Common myeloid progenitor, CD34-positive (primary cell): ENCODE measurements at regions not wholly inside any gene's neighbourhood (a gene's known extent, or its start where the extent isn't known, plus 50 kb on each side); places are given as distances from the start of the nearest gene placed in this dataset.

Experiments used
- CTCF ChIA-PET: fragments of 350-600 bp; sonication (Branson Sonifier 250); formaldehyde crosslinking; loops from one replicate; lab custom pipeline; 2021; ENCODE audit warnings: antibody characterized with exemption; lab: Charles Lee
- POLR2A ChIA-PET: fragments of 350-600 bp; sonication (Branson Sonifier 250); formaldehyde crosslinking; loops from one replicate; lab custom pipeline; 2021; ENCODE audit warnings: antibody characterized with exemption; lab: Charles Lee
- DNase-seq, 3 donors: peaks; one replicate each; pipeline versions ENCODE4 v3.0.0 to v3.0.0-alpha.2; 2013
- H3K27ac ChIP-seq, 2 experiments: 1 replicate in 1 of 2; 2 replicates in 1 of 2; pipeline ENCODE4 v1.7.0; 2013; ENCODE audit warnings: inconsistent platforms in 2 of 2, low read length in 2 of 2, mild to moderate bottlenecking in 2 of 2, low read depth in 1 of 2, moderate library complexity in 1 of 2; ENCODE audit not compliant: severe bottlenecking in 2 of 2, insufficient read depth in 1 of 2, poor library complexity in 1 of 2
- H3K27me3 ChIP-seq, 5 experiments: replicated peaks in 2 of 5; 1 replicate in 3 of 5; 2 replicates in 2 of 5; pipeline versions ENCODE4 v1.6.1 to v1.7.0; 2013; ENCODE audit warnings: low read length in 4 of 5, mild to moderate bottlenecking in 2 of 5, moderate library complexity in 2 of 5, inconsistent platforms in 1 of 5; ENCODE audit not compliant: insufficient read depth in 5 of 5, control insufficient read depth in 4 of 5
- H3K36me3 ChIP-seq, 4 experiments: 1 replicate in 2 of 4; 2 replicates in 2 of 4; pipeline versions ENCODE4 v1.6.1 to v1.7.0; 2013; ENCODE audit warnings: low read length in 3 of 4, control low read depth in 1 of 4, mild to moderate bottlenecking in 1 of 4; ENCODE audit not compliant: control insufficient read depth in 4 of 4, insufficient read depth in 4 of 4
- H3K4me1 ChIP-seq, 4 experiments: 1 replicate in 3 of 4; 2 replicates in 1 of 4; pipeline versions ENCODE4 v1.6.1 to v1.7.1; 2013; ENCODE audit warnings: low read length in 3 of 4, mild to moderate bottlenecking in 3 of 4, control low read depth in 1 of 4, inconsistent platforms in 1 of 4, moderate library complexity in 1 of 4; ENCODE audit not compliant: control insufficient read depth in 4 of 4, insufficient read depth in 4 of 4; ENCODE audit errors: control extremely low read depth in 1 of 4
- H3K4me3 ChIP-seq, 7 experiments: 1 replicate in 4 of 7; 2 replicates in 3 of 7; pipeline versions ENCODE4 v1.5.1 to v1.7.0; 2013; ENCODE audit warnings: mild to moderate bottlenecking in 7 of 7, low read length in 6 of 7, moderate library complexity in 6 of 7, inconsistent platforms in 2 of 7, low read depth in 2 of 7, control low read depth in 1 of 7; ENCODE audit not compliant: insufficient read depth in 4 of 7, control insufficient read depth in 1 of 7; ENCODE audit errors: extremely low read depth in 1 of 7
- H3K9me3 ChIP-seq, 5 experiments: 1 replicate in 4 of 5; 2 replicates in 1 of 5; pipeline versions ENCODE4 v1.6.1 to v1.7.1; 2013; ENCODE audit warnings: low read length in 4 of 5, mild to moderate bottlenecking in 2 of 5, inconsistent platforms in 1 of 5, low read depth in 1 of 5, moderate library complexity in 1 of 5; ENCODE audit not compliant: control insufficient read depth in 4 of 5, insufficient read depth in 2 of 5; ENCODE audit errors: control extremely low read depth in 1 of 5
- WGBS: methylation state at CpG from one replicate; pipeline ENCODE4 v1.1.5; 2013; ENCODE audit not compliant: insufficient coverage; 5-methylcytosine and 5-hydroxymethylcytosine counted together

- no peak overlapping the region for H3K27ac ChIP-seq
- no peak overlapping the region for H3K4me3 ChIP-seq
- ChIA-PET CTCF (no interaction called here), POLR2A (no interaction called here)
- no peaks in the 10 kb centered on the region for H3K27me3 ChIP-seq
- no CpG with 5 or more reads among the region's 2 CpGs for WGBS
- H3K9me3 ChIP-seq, result no peaks in the 10 kb centered on the region
- H3K4me1 ChIP-seq, result peaks cover 13 to 45% (median 21%) of the 10 kb centered on the region in 4 experiments
- no peaks in the 10 kb centered on the region for H3K36me3 ChIP-seq
- no peak for DNase-seq
Observed at GRCh38 chr13:76719955-76720354, 166.2 kb downstream of the KCTD12 start.

DNA sequence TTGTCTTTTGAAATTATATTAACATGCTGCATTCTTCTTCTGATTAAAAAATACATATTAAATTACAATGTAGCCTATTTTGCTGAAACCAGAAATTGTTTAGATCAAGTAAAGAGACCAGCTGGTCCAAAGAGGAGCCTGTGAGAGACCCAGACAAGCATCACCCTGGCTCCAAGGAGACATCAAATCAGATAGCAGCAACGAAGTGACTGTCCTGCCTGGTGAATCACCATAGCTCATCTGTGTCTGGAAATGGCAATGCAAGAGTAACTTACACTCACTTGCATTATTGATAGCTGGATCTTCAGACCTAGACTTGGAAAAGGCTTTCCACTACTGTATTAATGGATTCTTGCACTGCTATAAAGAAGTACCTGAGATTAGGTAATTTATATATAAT is 169.1 kb downstream of the KCTD12 start:
- Histone ChIP-seq H3K36me3 (no peaks in the 10 kb centered on the region), H3K4me1 (peaks cover 0 to 17% (median 0%) of the 10 kb centered on the region in 4 experiments), H3K9me3 (no peaks in the 10 kb centered on the region), H3K27ac (no peak overlapping the region), H3K27me3 (no peaks in the 10 kb centered on the region), H3K4me3 (no peak overlapping the region)
- DNase-seq, result no peak
- POLR2A ChIA-PET, result no interaction called here
- WGBS, result 100% methylated on average over 1 of the region's 1 CpG
- CTCF ChIA-PET, result interaction anchor here (0.7 kb wide), 1 partner anchor 28 kb away, joined by 3 read pairs; no protein-coding TSS in a partner anchor

- no peak for DNase-seq
- Histone ChIP-seq H3K27ac (no peak overlapping the region), H3K27me3 (no peaks in the 10 kb centered on the region), H3K36me3 (no peaks in the 10 kb centered on the region), H3K4me3 (no peak overlapping the region), H3K9me3 (no peaks in the 10 kb centered on the region), H3K4me1 (peaks cover 0 to 3% (median 0%) of the 10 kb centered on the region in 4 experiments)
- WGBS, result 90% methylated on average over 2 of the region's 5 CpGs
- ChIA-PET CTCF (no interaction called here), POLR2A (no interaction called here)
Observed at GRCh38 chr13:76715621-76716020, 170.6 kb downstream of the KCTD12 start.

DNA sequence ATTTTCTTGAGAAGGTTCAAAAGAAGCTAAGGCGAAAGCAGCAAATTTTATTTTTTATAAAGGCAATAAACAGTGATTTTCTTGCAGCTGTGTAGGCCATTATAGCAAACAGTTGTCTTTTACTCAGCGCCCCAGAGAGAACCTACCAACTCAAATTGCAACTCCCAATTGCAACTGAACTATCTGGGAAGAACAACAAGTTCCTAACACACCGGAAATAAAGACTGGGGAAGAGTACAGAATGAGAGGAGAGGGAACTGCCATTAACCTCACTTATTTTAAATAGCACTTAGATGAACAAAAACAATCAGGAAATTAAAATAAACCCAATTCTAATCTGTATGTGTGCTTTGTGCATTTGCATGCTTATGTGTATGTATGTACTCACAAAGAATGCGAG is 171.1 kb downstream of the KCTD12 start:
- no peak for DNase-seq
- no peak overlapping the region for H3K27ac ChIP-seq
- H3K4me3 ChIP-seq, result no peak overlapping the region
- no peaks in the 10 kb centered on the region for H3K27me3 ChIP-seq
- H3K9me3 ChIP-seq, result no peaks in the 10 kb centered on the region
- ChIA-PET POLR2A (no interaction called here), CTCF (no interaction called here)
- no peaks in the 10 kb centered on the region for H3K36me3 ChIP-seq
- 100% methylated on average over 1 of the region's 4 CpGs for WGBS
- no peaks in the 10 kb centered on the region for H3K4me1 ChIP-seq

GRCh38 chr13:76713280-76713679 is 172.9 kb downstream of the KCTD12 start:
- ChIA-PET POLR2A (no interaction called here), CTCF (no interaction called here)
- DNase-seq, result no peak
- H3K9me3 ChIP-seq, result no peaks in the 10 kb centered on the region
- no peaks in the 10 kb centered on the region for H3K36me3 ChIP-seq
- H3K27ac ChIP-seq, result no peak overlapping the region
- H3K4me1 ChIP-seq, result no peaks in the 10 kb centered on the region
- no peaks in the 10 kb centered on the region for H3K27me3 ChIP-seq
- H3K4me3 ChIP-seq, result no peak overlapping the region
- WGBS, result 83% methylated on average over 1 of the region's 1 CpG

- CTCF ChIA-PET, result interaction anchor here (1.2 kb wide), 1 partner anchor 11 kb away, joined by 3 read pairs; no protein-coding TSS in a partner anchor
Observed at GRCh38 chr13:76711550-76712182, 174.5 kb downstream of the KCTD12 start.

DNA sequence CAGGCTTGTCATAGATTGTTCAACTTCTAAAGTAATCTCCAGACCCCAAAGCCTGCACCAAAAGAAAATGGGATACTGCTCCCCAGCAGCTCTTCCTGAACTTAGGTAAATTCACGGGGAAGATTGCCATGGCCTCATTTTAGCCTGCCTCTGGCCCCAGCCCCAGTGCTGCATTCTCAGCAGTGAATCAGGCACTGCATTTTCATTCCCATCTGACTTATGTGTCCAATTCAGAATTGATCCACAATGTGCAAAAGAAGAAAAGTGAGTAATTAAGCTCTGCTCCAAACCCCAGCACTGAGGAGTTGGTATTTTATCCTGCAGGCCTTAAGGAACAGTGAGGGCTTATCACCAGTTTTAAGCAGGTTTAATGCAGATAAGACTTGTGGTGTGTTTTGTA is 176.4 kb downstream of the KCTD12 start:
- no peaks in the 10 kb centered on the region for H3K4me1 ChIP-seq
- no peaks in the 10 kb centered on the region for H3K27me3 ChIP-seq
- H3K27ac ChIP-seq, result no peak overlapping the region
- 100% methylated on average over 1 of the region's 1 CpG for WGBS
- POLR2A ChIA-PET, result no interaction called here
- CTCF ChIA-PET, result no interaction called here
- H3K4me3 ChIP-seq, result no peak overlapping the region
- no peaks in the 10 kb centered on the region for H3K36me3 ChIP-seq
- H3K9me3 ChIP-seq, result no peaks in the 10 kb centered on the region
- DNase-seq, result no peak

More at GRCh38 chr13:76711550-76712182, 174.5 kb downstream of the KCTD12 start:
- H3K36me3 ChIP-seq, result no peaks in the 10 kb centered on the region
- no peaks in the 10 kb centered on the region for H3K9me3 ChIP-seq
- no peak overlapping the region for H3K4me3 ChIP-seq
- no peaks in the 10 kb centered on the region for H3K27me3 ChIP-seq
- no peaks in the 10 kb centered on the region for H3K4me1 ChIP-seq
- H3K27ac ChIP-seq, result no peak overlapping the region
- peak in 2 of 3 donors; percentile 19 to 27 for DNase-seq
- 86% methylated on average over 2 of the region's 3 CpGs for WGBS
- POLR2A ChIA-PET, result no interaction called here
